ENCODE measurements at regions not wholly inside any gene's neighbourhood (a gene's known extent, or its start where the extent isn't known, plus 50 kb on each side); places are given as distances from the start of the nearest gene placed in this dataset.

DNA sequence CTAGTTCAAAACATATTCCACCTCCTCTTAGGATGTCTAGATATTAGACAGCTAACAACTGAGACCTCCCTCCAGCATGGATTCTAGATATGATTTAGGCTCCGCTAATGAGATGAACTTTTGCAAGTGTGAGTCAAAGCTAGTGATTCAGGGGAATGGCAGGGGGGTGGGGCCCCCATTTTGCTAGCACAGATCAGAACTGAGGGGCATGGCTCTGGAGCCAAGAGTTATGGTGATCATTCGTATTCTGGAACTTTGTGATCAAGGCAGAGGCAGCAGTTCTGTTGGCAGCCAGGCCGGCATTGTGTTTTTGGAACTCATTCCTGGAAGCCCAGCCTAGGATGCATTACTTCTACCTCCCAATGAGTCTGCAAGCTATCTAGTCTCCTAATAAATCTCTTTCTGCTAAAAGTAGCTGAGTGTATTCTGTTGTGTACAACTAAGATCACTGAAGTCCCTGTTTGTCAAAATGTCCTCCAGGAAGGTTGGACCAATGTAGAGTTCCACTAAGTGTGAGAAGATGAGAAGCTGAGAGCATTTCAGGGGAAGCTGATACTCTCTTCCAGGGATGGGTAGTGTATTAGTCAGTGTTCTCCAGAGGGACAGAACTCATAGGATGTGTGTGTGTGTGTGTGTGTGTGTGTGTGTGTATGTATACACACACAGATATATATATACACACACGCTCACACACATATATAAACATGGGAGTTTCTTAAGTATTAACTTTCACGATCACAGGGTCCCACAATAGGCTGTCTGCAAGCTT is 312.7 kb downstream of the TLE3 start:
- TF ChIP-seq, protein P1, sequence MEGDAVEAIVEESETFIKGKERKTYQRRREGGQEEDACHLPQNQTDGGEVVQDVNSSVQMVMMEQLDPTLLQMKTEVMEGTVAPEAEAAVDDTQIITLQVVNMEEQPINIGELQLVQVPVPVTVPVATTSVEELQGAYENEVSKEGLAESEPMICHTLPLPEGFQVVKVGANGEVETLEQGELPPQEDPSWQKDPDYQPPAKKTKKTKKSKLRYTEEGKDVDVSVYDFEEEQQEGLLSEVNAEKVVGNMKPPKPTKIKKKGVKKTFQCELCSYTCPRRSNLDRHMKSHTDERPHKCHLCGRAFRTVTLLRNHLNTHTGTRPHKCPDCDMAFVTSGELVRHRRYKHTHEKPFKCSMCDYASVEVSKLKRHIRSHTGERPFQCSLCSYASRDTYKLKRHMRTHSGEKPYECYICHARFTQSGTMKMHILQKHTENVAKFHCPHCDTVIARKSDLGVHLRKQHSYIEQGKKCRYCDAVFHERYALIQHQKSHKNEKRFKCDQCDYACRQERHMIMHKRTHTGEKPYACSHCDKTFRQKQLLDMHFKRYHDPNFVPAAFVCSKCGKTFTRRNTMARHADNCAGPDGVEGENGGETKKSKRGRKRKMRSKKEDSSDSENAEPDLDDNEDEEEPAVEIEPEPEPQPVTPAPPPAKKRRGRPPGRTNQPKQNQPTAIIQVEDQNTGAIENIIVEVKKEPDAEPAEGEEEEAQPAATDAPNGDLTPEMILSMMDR (IDR thresholded peaks at IDR 0.05) = no peak
- no peak for TF ChIP-seq POLR2A (IDR thresholded peaks at IDR 0.05)

All from thyroid gland (tissue), 4 donors.